Amniotic epithelial cell (primary cell): ENCODE measurements at regions not wholly inside any gene's neighbourhood (a gene's known extent, or its start where the extent isn't known, plus 50 kb on each side); places are given as distances from the start of the nearest gene placed in this dataset.

Experiments
- DNase-seq: peaks from one replicate; pipeline ENCODE4 v3.0.0-alpha.2; 2010; ENCODE audit warnings: low read depth

DNA sequence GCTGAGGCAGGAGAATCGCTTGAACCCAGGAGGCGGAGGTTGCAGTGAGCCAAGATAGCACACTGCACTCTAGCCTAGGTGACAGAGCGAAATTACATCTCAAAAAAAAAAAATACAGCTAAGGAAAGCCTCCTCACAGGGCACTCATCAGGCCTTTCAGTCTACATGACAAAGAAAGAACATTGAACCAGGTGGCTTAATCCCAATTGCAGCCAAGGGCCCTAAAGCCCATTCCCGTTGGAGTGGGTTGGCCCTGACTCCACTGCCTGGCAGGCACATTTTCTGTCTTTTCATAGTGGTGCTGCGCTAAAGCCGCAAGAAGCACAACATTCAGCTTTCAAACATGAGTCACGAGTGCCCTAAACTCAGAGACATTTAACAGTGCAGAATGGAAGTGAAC is 372.5 kb downstream of the RNF144A start:
- DNase-seq, result no peak

DNA sequence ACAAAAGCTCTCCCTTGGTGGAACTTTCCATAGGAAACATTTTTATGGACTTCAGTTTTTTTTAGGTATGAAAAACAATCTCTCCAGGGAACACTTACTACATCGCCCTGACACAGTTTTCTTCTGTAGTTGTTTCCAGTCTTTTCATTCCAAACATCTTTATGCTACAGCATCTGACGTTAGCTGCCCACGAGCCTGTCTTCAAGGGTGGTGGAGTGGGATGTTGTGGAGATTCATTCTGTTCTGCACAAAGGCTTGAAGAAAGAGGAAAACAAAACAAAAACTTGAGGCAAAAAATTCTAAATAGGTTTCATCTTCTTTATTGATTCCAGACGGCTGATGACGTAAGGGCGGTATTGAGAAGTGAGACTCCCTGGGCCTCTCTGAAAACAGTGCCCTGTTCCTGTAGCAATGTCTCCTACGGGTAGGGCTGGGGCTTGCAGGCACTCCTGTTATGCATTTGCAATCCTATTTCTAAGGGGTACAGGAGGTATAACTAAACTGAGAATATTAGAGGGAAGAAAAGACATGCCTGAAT is 375.0 kb downstream of the RNF144A start:
- DNase-seq, result no peak

DNA sequence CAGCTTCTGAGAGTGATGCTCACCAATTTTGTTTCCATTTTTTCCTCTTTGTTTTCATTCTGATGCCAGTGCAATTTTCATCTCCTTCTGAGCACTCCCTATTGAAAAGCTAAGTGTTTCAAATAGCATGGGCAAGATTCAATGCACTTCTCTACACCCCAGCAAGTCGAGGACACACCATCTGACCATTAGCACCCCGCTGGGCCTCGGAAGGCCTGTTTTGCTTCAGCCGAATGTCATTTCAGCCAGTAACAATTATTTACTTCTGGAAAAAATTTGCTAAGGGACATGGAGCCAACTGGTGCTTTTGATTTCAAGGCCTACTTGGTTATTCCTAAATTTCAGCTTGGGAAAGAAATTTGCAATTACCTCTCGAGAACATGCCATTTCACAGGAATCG is 392.4 kb downstream of the RNF144A start:
- no peak for DNase-seq

DNA sequence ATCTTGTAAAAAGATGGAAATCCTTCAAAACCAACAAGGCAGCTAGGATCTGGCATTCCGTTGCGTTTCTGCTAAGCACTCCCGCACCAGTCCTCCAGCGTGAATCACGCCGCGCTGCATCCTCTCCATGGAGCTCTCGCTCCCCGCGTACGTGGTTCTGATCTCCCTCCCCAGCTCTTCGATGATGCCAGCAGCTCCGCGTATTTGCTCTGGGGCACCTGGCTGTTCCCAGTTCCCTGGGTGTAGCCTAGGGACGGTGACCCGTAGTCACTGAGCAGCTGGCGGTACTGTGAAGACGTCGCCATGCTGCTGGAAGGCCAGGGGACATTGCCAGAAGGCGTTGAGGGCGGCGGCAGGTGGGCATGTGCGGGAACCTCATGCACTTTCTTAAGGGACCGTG is 407.5 kb downstream of the RNF144A start:
- DNase-seq, result no peak

DNA sequence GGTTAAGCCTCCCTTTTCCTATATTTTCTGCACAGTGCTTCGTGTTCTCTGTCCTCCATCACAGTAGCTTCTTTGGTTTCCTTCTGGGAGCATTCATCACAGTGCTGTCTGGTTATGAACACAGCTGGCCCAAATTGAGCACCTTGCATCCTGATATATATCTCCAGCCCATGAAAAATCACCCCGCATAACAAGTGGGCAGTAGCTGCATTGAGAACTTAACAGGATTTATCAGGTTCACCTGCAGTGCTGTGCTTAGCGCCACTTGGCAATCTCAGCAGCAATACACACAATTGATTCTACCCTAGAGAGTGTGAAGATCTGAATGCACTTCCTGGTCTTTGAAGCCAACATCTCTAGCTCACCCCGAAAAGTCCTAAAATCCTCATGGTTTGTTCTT is 408.0 kb downstream of the RNF144A start:
- DNase-seq, result no peak

DNA sequence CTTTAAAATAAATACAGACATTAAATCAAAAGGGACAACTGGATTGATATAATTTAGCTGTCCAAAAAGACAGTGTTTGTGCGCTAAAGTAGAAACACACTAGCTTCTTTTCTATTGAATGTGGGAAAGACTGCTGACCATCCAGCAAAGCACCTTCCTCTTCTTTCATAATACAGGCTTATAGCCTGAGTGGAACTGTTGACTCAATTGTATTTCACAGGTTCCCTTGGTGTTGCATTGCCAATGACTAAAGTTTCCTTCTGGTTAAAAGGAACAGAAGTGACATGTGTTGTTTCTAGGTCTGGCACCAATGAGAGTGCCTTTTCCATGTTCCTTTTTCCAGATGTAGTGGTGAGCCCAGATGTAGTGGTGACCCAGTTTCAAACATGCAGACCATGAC is 412.3 kb downstream of the RNF144A start:
- no peak for DNase-seq

DNA sequence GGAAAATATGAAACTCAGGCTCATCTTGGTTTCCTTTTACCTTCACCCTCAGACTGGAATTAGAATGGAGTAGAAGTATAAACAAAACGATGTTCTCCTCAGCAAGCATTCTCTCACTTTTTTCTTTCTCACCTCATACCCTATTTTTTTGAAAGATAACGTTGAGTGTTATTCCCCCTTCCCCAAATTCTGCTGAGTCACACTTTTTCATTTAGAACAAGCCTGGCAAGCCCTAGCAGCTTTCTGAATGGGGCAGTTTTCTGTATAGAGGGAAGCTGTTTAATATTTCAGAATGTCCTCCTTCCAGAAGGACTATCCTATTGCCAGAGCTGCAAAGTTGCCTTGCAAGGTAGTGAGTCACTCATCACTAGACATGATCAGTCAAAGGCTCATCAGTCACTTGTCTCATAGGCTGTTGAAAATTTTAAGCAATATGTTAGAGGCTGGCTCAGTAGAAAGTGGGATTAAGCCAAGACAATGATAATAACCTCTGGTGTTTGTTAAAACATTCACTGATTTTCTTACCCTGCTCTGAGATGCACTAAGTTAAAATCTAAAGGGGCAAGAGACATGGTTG is 416.1 kb downstream of the RNF144A start:
- DNase-seq, result no peak

DNA sequence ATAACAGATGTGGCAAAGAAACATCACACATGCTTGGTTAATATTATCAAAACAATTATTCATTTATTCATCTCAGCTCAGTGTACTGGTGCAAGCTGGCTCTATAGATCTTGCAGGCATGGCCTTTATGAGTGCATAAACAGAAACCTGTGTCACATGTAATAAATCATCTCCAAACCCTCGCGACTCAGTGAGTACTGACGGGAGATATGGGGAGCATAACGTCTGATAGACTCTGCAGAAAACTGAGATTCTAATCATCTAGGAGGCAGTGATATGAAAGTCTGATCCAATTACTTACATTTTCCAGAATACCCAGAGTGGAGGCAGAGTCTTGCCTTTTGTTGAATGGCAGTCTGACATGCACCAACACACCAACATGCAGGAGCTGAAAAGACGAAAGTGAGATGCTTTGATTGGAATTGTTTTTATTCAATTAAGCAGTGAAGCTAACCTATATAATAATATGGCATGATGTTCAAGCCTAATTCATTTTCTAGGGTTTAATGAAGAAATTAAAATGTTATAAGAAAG is 416.8 kb downstream of the RNF144A start:
- no peak for DNase-seq

DNA sequence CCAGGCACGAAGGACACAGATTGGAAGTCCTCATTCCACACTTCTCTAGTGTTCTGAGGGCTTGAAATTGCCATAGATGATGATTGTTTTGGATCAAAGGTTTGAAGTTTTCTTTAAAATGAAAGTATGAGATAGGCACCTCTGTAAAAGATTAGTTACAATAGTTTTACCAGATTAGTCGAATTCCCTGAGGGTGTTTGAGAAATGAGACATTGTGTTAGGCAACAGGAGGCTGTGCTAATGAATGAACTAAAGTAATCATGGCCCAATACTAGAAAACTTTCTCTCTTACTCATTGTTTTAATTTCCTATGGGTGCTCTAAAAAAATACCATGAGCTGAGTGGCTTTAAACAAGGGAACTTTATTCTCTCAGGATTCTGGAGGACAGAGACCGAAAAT is 421.7 kb downstream of the RNF144A start:
- no peak for DNase-seq

DNA sequence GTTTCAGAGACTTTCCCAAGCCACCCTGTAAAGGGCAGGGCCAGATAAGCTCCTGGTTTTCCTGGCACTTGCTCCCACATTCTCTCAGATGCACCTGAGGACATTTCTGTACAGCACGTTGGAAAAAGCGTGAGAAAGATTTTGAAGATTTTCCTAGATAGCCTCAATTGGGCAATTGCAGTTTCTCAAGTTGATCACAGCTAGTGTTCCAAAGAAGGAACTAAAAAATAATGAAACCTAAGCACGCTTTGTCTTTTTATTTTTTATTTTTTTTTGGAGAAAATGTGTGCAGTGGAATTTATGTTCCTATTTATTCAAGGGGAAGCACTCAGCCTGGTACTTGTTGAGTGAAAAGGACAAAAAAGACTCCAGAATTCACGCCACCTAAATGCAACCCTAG is 429.1 kb downstream of the RNF144A start:
- no peak for DNase-seq

DNA sequence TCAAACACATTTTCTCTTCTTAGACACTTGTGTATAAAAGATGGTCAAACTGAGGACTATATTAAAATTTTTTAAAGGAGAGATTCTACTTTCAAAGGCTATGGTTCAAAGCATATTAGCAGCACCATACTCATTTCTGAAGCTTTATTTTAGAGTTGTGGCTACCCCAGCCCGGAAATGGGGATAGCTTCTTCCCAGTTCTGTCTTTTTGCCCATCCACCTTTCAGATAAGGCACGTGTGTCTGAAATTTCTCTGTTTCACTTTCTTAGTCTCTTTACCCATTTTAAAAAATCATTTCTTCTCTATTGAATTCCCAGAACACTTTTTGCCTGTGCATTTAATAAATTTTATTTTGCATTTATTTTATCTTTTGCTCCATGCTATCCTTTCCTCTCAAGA is 431.5 kb downstream of the RNF144A start:
- DNase-seq, result no peak

DNA sequence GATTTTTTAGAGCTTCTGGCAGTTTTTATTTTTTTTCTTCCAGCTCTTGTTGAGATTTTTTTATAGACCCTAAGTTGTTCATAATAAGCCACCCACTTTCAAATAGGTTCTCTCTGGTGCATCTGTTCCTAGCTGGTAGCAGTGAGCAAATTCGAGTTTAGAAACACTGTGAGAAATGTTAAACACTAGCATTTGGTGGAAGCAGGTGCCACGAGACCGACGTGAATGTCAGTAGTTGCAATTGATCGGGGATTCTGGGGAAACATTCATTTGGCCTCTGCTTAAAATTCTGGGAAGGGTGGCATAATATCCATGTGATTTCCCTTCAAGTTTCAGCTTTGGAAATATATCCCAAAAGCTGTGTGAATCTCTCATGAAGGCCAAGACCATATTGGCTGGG is 435.0 kb downstream of the RNF144A start:
- no peak for DNase-seq

DNA sequence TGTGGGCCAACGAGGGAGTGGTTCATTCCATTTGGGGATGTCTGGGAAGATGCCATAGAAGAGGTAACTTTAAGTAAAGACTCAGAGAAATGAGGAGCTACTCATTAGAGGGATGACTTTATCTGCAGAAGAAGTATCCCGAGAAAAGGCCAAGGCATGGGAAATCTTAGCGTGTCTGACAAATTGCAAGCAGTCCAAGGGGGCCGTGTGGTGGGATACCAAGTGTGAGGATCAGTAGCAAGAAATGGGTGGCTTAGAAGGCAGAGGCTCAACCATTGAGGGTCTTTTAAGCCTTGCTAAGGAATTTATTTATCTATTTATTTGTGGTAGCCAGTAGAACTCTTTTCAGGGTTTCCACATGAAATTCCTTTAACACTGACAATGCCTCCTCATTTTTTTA is 436.4 kb downstream of the RNF144A start:
- DNase-seq, result no peak

DNA sequence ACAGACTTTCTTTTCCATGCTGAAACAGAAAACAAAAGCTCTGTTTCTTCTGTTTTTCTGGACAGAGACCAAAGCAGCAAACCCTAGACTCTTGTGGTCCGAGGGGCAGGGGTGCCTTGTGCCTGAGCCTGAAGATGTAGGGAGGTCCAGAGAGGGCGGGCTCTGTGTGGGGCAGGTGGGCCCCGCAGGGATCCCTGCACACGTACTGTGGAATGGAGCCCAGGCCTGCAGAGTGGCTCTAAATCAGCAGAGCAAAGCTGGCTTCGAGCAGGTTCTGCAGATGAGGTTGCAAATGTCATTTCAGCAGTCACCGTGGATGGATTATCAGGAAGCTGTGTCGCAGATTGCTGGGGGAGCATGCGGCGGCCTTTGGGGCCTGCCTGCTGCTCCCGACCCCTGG is 438.6 kb downstream of the RNF144A start:
- DNase-seq, result no peak

DNA sequence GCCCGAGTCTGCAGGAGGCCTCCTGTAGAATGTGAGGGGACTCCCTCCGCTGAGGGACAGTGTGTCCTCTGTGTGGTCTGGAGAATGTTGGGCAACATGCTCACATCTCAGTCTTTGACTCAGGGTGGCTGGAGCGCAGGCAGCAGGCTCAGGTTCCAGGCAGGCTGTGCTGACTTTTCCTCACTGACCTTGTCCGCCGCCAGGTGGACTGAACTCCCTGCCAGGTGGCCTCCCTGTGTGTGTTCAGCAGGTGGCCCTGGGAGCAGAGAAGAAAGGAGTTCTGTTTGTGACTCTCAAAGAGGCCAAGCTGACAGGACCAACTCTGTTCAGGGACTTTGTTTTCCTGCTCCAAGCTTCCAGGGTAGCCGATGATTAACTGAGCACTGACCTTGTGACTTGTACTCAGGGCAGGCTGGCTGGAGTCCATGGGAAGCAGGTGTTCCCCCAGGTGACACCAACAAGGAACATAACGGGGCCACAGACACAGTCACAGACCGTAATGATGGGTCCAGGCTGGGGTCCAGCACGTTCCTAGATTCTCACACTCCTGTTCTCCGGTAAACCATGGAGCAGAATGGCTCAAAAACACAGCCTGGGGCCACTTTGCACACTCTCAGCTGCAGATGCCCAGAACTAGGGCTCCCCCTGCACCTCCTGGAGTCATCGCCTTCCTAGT is 439.8 kb downstream of the RNF144A start:
- DNase-seq, result no peak

DNA sequence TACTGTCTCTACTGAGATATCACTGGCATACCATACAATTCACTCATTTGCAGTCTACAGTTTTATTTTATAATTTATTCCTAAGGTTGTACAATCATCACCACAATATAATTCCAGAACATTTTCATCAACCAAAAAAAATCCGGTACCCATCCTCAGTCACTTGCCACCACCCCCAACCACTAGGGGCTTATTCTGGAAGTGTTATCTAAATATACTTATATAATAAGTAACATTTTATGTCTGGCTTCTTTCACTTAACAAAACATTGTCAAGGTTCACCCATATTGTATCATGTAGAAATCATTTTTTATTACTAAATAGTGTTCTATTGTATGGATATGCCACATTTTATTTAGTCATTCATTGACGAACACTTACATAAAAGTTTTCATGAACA is 440.8 kb downstream of the RNF144A start:
- DNase-seq, result no peak

DNA sequence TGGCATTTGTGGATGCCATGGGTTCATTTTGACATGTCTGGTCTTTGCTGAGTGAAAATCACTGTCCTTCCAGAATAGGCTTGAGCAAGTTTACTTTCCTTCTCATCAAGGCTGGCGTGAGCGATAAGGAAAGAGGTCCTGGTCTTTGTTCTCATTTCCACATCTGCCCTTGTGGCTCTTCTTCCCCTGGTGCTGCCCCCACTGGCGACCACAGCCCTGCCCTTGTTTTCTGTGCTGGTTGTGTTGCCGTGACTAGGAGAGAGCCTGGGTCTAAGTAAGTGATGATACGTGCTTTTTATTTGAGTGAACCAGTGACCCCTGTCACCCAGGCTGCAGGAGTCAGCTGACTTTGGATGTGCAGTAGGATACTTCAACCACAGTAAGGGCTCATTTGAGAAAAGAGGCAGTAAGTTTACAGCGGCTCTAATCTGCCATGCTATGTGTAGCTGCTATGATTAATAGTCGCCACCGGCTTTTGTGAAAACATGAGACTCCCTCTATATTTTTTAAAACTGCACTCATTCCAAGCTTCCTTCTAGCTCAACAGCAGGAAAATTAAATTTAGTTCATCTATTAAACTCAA is 441.7 kb downstream of the RNF144A start:
- DNase-seq, result no peak

DNA sequence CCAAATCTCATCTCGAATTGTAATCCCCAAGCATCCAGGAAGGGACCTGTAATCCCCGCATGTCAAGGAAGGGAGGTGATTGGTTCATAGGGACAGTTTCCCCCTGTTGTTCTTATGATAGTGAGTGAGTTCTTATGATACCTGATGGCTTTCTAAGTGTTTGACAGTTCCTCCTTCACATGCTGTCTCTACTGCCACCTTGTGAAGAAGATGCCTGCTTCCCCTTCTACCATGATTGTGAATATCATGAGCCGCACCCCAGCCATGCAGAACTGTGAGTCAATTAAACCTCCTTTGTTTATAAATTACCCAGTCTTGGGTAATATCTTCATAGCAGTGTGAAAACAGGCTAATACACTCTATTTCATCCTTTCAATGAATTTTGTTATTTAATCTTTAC is 446.7 kb downstream of the RNF144A start:
- no peak for DNase-seq

DNA sequence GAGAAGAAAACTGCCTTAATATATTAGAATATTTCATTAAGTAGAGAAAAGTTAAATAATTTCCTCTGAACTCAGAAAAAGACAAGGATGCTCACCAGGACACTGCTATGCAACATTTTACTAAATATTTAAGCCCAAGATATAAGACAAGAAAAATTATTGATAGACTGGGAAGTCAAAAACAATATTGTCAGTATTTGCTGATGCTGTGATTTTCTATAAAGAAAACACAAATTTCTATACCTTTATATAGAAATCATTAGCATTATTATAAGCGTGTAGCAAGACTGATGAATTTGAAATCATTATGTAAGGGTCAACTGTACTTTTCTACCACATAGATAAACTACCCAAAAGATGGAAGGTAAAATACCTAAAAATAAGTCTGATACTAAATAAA is 451.0 kb downstream of the RNF144A start:
- DNase-seq, result no peak

DNA sequence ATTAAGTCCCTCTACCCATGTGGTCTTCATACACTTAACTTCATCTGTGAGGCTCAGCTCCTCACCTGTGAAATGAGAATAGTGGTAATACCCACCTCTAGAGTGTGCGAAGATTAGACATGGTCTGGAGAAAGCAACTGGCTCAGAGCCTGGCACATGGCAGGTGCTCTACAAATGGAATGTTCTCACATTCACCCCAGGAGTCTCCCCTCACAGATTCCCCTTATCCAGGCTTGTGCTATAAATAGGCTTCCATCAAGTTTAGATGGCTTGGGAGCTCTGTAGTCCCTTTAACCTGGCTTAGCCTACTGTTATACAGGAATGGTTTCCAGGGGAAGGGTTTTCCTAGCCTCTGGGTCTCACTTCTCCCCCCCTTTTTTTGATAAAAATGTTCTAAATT is 455.9 kb downstream of the RNF144A start:
- no peak for DNase-seq

DNA sequence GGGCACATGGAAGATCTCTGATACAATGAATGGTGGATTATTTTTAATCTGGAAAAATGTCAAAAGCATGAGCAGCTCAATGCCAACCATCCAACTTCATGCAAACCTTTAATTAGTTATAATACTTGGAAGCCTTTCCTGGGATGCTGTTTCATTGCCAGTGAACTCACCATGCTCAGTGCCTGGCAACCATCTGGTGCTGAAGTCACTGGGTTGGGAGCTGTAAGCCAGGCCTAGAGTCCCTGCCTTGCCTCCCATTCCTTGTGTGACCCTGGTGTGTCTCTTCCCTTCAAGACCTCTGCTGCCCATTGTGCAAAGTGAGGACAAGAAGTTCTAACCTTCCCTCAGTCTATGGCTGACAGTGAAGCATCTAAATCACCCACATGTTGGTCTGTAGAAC is 458.7 kb downstream of the RNF144A start:
- no peak for DNase-seq

DNA sequence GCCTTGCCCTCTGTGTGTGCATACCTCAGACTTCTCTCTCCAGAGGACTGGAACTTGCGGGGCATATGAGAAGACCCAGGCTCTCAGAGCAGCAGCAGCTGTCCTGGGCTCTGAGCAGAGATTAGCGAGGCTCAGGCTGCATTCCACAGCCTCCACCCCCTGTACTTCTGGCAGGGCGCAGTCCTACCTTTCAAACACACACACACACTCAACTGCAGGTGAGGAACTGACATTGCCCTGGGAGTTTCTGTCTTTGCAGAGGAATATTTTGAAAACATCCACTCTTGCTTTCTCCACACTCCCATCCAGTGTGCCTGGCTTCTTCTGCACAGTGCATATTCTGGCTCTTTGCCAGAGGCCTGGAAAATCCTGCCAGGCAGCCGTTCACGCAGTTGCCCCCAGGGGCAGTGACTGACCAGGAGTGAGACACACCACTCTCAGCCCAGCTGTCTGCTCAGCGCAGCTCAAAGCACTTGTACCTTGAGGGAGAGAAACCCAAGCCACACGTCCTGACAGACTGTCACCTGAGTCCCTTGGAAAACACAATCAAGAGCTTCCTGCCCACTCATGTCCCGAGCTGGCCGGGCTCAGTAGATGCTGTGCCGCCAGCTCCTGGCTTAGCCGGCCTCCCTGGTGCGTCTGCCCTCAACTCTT is 460.8 kb downstream of the RNF144A start:
- no peak for DNase-seq

DNA sequence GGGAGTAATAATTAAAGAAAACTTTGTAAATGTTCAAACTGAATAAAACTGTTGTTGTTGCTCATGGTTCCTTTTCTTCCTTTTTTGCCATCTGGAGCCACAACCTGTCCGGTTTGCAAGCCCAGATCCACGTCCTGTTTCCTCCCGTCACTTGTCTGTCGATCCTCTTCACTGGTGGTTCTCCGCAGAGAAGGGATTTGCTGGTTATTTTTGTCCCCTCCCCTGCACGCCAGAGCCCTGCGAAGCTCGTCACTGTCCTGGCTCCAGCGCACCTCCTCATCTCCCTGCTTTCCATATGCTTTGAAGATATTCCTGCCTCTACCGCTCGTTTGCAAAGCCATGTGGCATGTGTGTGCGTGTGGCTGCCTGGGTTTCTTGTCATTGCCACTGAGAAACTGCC is 461.4 kb downstream of the RNF144A start:
- DNase-seq, result no peak
